C4-2B (cell line): ENCODE measurements at regions not wholly inside any gene's neighbourhood (a gene's known extent, or its start where the extent isn't known, plus 50 kb on each side); places are given as distances from the start of the nearest gene placed in this dataset.

Experiments
- CTCF ChIP-seq: fragments of 450-650 bp; conservative IDR thresholded peaks from 2 replicates; pipeline ENCODE4 v1.5.1; 2017; ENCODE audit warnings: mild to moderate bottlenecking
- ZFX ChIP-seq: fragments of 450-650 bp; IDR thresholded peaks from 2 replicates; pipeline ENCODE4 v1.6.1; 2017

DNA sequence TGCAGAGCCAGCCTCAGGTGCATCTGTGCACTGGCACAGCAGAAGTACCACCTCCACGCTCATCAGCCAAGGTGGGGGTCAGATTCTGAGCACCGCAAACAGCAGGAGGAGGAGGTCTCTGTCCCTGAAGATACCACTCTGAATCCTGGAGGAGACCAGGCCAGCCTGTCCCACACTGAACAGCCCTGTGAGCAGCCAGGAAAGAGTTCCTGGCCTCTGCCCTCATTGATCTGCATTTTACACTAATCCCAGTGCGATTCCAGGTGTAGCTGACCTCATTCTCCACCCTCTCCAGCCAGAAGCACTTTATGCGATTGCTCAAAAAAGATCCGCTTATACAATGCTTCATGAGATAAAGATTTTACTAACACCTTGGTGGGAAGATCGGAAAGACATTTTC, 99.1 kb upstream of the CACUL1 start:
- TF ChIP-seq CTCF (no peak), ZFX (no peak)
